Fibroblast of gingiva (primary cell): ENCODE measurements at regions not wholly inside any gene's neighbourhood (a gene's known extent, or its start where the extent isn't known, plus 50 kb on each side); places are given as distances from the start of the nearest gene placed in this dataset.

Source experiments
- DNase-seq: peaks from one replicate; pipeline ENCODE4 v3.0.0-alpha.2; 2011; ENCODE audit warnings: low read depth

DNA sequence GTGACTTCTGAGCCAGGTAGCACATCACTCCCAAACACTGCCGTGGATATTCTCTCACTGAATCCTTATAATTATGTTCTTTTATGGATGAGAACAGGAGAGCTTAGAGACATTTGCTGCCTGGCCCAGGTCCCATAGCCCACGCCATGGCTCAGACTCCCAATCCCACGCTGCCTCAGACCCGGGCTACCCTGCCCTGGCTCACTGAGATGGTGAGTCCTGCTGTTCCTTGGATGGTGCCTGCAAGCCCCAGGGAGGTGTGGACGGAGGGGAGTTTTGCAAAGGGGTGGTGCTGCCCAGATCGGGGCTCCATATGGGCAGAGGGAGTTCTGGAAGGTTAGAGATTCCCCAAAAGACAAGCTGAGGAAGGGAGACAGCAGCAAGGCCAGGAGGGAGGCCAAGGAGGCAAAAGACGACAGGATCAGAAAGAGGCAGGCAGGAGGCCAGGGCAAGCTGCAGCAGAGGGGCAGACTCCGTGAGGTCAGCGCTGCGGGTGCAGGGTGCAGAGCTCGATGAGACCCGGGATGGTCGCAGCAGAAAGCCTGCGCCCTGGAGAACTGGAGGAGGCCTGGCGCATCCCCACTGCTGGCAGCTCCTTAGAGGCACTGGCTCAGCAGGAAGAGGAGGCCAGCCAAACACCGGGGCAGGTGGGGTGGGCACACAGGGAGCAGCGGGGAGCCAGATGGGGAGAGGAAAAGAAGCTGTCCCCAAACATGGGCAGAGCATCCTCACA lies 95.7 kb upstream of the ALDH1A3 start:
- DNase-seq: no peak

DNA sequence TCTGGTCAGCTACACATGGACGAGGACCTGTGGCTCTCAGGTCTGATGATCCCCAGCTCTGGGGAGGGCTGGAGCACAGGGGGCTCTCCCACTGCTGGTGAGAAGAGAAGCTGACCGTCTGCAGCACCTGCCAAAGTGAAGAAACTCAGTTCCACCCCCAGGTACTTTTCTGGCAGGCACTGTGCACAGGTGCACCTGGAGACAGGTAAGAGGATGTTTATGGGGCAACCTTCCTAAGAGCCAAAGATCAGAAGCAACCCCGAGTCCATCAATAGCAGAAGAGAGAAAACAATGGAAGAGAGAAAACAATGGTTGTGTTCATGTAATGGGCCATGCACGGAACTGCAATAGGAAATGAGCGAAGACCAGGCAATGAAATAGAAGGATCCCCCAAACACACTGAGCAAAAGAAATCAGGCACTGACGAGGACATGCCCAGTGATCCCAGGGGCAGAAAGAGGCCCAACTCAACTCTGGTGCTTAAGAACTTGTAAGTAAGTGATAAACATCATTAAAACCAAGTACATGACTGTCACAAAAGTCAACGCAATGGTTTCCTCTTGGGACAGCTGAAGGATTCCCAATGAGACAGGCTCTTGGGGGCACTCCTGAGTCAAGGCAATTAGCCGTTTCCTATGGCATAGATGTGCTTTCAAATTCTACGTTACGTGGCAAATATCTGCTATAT lies 95.0 kb upstream of the ALDH1A3 start:
- no peak for DNase-seq

DNA sequence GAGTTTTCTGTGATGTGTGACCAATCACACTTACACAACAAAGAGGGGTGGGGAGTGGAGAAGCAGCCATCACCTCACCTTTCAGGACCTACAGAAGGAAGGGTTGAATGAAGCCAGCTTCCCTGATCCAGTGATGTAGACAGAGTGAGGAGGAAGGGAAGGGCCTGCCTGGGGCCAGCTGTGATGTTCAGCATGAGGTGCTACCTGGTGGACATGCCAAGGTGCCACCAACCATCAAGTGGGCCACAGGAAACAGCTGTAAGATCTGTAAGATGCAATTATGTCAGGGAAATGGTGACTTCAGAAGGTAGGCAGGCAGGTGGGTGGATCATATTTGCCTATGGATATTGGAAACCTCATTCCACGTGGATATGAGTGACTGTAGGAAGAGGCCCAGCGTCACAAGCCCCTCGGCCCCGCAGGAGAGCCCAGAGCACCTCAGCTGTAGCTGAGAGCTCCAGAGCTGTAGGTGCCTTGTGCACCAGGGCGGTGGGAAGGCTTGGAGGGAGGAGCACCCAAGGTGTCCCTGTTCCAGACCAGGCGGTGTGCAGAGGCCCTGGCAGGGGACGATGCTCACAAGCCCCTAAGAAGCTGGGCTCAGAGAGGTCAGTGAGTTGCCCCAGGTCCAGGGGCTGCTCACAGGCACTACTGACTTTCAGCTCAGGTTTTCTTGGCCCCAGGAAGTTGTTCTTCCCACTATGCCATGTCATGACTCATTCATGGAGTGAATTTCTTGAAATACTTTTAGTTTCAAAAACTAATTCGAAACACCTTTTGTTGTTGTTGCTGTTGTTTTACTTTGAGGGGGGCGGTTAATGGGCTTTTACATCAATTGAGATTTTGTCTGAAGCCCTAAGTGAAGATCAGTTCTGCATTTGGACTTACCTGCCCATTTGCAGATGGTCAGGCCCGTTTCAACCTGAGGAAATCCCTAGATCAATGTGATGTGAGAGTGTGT lies 94.2 kb upstream of the ALDH1A3 start:
- DNase-seq: no peak

DNA sequence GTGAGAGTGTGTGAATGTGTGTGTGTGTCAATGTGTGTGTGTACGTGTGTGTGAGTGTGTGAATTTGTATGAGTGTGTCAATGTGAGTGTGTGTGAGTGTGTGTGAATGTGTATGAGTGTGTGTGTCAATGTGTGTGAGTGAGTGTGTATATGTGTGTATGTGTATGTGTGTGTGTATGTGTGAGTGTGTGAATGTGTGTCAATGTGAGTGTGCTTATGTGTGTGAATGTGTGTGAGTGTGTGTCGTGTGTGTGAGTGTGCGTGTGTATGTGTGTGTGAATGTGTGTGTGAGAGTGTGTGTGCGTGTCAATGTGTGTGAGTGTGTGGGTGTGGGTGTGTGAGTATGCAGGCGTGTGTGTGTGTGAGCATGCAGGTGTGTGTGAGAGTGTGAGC lies 93.5 kb upstream of the ALDH1A3 start:
- DNase-seq: no peak

DNA sequence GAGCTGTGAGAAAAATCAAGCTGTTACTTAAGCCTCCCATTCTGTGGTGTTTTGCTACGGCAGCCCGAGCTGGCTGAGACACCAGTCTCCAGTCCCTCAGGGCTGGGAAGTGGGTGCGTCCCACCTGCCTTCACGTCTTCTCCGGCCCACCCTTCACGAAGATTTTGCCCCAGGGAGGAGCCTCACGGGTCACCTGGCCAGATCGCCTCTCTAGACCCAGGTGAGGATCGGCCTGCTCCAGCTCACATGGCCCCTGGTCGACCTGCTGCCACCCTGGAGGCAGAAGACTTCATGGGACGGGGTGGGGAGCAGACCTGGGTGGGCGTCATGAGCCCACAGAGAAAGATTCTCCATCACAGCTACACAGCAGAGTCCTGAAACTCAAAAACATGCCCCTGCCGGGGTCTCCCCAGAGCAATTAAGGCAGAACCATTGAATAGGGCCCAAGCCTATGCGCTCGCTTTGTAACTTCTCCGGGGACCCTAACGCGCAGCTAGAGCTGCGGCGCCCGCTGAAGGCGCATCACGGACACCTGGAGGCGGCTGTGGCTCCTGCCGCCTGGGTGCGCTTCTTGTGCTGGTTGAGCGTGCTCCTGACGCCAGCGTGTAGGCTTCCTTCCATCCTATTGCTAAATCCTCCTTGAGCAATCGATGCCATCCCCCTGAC lies 92.6 kb upstream of the ALDH1A3 start:
- no peak for DNase-seq

DNA sequence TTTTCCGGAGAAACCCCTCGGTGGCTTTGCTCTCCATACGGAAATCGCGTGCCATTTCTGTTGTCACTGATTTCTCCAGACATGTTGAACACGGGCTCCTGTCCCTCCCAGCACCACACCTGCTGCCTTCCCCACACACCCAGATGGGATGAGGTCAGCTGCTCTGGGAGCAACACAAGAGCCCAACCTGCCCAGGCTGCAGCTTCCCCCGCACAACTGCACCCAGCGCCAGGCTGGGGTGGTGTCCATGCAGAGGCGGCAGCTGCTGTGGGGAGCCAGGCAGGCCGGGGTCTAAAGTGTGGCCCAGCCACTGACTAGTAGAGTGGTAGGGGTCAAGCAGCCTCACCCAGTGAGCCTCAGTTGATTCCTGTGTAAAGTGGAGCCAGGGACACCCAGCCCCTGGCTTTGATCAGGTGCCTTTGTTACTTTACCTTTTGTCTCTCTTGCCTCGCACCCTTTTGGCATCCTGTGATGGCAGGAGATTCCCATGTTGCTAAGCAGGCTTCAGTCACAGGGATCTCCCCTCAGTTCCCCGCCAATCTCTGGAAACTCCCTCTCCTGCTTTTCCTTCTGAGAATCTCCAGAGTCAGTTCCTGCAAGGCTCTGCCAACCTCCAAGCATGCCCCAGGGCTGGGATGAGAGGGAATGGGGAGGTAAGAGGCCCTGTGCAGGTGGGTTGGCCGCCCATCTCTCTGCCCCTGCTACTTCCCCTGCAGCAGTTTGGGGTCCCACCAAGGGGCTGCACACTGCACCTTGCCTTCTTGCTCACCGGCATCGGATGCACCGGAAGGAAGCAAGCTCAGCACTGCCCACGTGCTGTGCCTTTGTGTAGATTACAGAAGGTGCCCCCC lies 91.8 kb upstream of the ALDH1A3 start:
- no peak for DNase-seq

DNA sequence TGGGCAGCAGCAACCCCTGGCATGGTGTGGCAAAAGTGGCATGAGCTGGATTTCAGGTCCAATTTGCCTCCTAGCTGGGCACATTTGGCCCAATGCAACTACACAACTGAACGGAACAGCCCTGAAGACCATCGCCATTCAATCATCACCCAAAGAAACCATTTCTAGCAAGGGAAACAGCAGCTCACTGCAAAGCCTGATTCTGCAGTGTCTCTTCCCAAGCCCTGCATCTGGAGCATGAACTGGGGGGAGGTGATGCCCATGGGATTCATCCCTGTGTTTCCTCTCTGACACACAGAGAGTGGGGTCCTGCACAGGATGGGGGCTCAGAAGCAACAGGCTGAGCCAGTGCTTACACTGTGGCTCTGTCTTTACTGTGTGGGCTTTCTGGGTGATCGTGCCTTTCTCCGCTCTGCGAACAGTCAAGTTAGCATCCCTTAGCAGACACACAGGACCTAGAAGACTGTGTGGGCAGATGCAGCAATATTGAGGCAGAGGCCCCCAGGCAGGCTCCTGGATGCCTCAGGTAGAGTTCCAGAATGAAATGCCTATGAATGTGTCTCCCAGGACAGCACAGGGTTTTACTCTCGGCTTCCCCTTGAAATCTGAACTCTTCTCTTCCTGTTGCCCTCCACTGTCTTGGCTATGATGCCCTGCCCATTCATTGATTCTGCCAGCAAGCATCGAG lies 91.1 kb upstream of the ALDH1A3 start:
- no peak for DNase-seq

DNA sequence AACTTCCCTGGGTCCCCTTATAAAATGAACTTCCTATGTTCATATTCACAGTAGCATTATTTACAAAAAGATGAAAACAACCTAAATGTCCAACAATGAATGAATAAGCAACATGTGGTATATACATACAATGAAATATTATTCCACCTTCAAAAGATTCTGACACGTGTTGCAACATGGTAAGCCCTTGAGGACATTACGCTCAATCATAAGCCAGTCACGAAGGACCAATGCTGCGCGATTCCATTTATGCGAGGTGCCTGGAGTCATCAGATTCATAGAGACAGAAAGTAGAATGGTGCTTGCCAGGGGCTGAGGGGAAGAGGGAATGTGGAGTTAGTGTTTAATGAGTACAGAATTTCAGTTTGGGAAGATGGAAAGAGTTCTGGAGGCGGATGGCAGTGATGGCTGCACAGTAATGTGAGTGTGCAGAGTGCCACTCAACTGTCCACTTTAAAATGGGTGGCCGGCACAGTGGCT lies 88.8 kb upstream of the ALDH1A3 start:
- no peak for DNase-seq

DNA sequence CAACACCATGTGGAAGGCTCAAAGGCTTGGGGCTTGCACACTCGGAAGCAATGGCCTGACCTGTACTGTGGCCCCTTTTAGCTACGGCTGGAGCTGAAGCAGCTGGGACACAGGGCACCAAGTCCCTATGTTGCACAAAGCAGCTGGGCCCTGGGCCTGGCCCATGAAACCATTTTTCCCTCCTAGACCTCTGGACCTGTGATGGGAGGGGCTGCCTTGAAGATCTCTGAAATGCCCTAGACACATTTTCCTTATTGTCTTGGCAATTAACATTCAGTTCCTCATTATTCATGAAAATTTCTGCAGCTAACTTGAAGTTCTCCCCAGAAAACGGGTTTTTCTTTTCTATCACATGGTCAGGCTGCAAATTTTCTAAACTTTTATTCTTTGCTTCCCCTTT lies 85.6 kb upstream of the ALDH1A3 start:
- no peak for DNase-seq

GRCh38 chr15:100801256-100801900 lies 78.3 kb upstream of the ALDH1A3 start:
- no peak for DNase-seq

- no peak for DNase-seq
Measured at GRCh38 chr15:100802421-100803170, 77.0 kb upstream of the ALDH1A3 start.

DNA sequence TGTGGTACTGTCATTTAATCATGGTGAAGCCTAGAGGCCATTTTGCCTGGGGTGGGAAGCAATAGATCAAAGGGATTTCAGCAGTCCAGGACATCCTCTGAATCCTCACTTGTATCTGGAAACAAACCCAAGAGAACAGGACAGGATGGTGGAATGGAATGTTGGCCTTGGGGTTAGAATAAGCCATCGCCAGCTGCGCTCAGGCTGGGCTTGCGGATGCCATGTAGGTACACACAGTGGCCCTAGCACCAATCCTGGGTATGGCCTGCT lies 76.5 kb upstream of the ALDH1A3 start:
- no peak for DNase-seq

DNA sequence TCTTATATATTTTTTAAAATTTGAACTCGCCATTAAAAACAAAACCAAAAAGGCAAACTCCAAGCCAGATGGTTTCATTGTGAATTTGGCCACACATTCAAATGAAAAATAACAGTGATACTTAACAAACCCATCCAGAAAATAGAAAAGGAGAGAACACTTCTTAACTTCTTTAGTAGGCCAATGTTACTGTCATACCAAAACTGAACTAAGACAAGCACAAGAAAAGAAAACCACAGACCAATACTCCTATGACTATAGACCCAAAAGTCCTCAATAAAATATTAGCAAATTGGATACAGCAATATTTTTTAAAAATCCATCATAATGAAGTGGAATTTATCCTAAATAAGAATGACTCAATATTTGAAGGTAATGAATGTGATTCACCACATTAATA lies 73.5 kb upstream of the ALDH1A3 start:
- DNase-seq: no peak

- no peak for DNase-seq
Measured at GRCh38 chr15:100807028-100807427, 72.6 kb upstream of the ALDH1A3 start.

DNA sequence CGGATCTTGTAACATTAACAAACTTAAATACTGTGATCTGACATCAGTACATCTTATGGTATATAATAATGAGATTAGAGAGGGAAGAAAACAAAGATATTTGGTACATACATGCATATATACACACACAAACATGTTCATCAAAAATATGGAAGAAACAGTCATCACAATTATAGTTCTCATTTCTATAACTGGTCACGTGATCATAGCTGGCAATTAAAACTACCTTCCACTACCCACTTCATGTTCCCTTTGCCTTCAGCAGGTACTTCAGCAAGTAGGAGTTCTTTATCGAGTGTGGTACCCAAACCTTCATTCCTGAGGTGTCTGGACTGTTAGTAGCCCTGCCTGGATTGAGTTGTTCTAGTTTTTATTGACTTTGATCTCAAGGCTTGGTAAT lies 70.9 kb upstream of the ALDH1A3 start:
- DNase-seq: no peak

- DNase-seq: peak; percentile 26
Measured at GRCh38 chr15:100809151-100809550, 70.5 kb upstream of the ALDH1A3 start.

GRCh38 chr15:100809587-100809986 lies 70.0 kb upstream of the ALDH1A3 start:
- DNase-seq: no peak

GRCh38 chr15:100810229-100810628 lies 69.4 kb upstream of the ALDH1A3 start:
- no peak for DNase-seq

- peak; percentile 29 for DNase-seq
Measured at GRCh38 chr15:100810831-100811230, 68.8 kb upstream of the ALDH1A3 start.
